ENCODE measurements at regions not wholly inside any gene's neighbourhood (a gene's known extent, or its start where the extent isn't known, plus 50 kb on each side); places are given as distances from the start of the nearest gene placed in this dataset.

DNA sequence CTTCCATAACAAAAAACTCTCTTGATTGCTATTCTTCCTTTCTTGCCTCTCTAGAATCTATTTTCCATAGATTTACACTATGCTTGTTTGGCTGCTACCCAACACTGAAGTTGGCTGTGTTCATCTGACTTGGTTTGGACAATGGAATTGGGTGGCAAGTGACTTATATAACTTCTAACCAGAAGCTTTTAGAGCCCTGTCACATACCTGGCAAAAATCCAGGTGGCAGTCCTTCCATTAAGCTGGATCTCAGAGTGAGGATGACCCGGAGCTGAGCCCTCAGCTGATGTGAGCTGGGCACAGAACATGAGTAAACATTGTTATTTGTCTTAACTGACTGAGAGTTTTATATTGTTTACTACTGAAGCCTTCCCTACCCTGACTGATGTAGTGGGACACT, 225.7 kb downstream of the TLR4 start:
- TF ChIP-seq, protein P1, sequence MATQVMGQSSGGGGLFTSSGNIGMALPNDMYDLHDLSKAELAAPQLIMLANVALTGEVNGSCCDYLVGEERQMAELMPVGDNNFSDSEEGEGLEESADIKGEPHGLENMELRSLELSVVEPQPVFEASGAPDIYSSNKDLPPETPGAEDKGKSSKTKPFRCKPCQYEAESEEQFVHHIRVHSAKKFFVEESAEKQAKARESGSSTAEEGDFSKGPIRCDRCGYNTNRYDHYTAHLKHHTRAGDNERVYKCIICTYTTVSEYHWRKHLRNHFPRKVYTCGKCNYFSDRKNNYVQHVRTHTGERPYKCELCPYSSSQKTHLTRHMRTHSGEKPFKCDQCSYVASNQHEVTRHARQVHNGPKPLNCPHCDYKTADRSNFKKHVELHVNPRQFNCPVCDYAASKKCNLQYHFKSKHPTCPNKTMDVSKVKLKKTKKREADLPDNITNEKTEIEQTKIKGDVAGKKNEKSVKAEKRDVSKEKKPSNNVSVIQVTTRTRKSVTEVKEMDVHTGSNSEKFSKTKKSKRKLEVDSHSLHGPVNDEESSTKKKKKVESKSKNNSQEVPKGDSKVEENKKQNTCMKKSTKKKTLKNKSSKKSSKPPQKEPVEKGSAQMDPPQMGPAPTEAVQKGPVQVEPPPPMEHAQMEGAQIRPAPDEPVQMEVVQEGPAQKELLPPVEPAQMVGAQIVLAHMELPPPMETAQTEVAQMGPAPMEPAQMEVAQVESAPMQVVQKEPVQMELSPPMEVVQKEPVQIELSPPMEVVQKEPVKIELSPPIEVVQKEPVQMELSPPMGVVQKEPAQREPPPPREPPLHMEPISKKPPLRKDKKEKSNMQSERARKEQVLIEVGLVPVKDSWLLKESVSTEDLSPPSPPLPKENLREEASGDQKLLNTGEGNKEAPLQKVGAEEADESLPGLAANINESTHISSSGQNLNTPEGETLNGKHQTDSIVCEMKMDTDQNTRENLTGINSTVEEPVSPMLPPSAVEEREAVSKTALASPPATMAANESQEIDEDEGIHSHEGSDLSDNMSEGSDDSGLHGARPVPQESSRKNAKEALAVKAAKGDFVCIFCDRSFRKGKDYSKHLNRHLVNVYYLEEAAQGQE (IDR thresholded peaks at IDR 0.05; ENCODE audit: borderline replicate concordance), result no peak
- TF ChIP-seq, protein P2, sequence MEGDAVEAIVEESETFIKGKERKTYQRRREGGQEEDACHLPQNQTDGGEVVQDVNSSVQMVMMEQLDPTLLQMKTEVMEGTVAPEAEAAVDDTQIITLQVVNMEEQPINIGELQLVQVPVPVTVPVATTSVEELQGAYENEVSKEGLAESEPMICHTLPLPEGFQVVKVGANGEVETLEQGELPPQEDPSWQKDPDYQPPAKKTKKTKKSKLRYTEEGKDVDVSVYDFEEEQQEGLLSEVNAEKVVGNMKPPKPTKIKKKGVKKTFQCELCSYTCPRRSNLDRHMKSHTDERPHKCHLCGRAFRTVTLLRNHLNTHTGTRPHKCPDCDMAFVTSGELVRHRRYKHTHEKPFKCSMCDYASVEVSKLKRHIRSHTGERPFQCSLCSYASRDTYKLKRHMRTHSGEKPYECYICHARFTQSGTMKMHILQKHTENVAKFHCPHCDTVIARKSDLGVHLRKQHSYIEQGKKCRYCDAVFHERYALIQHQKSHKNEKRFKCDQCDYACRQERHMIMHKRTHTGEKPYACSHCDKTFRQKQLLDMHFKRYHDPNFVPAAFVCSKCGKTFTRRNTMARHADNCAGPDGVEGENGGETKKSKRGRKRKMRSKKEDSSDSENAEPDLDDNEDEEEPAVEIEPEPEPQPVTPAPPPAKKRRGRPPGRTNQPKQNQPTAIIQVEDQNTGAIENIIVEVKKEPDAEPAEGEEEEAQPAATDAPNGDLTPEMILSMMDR (IDR thresholded peaks at IDR 0.05; ENCODE audit: poor library complexity, severe bottlenecking), result no peak
- TF ChIP-seq POLR2AphosphoS5 (IDR thresholded peaks at IDR 0.05), result no peak
- no peak for TF ChIP-seq RAD21 (conservative IDR thresholded peaks at IDR 0.05)
- no peak for TF ChIP-seq EZH2 (IDR thresholded peaks at IDR 0.05; ENCODE audit: borderline replicate concordance, insufficient read depth, low read length, poor library complexity, severe bottlenecking)

All from neural cell (in vitro differentiated cells).